ENCODE measurements at regions not wholly inside any gene's neighbourhood (a gene's known extent, or its start where the extent isn't known, plus 50 kb on each side); places are given as distances from the start of the nearest gene placed in this dataset.

DNA sequence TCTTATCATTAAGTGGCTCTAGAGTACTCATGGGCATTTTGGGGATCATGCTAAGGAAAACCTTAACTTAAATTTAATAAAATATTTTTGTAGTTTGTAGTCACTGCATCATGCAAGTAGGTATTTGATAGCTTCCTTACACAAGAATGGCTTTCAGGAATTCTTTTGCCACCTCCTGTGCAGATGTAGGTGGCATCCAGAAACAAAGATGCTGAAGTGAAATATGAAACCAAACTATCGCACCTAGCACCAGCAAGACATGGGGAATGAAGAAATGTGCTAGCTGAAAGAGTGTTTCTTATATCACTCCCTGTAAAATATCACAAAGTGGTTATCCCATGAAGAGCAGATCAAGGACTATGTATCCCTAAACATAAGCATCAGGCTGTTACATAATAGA, 924.5 kb upstream of the PRR20A start:
- no peak for DNase-seq
- Histone ChIP-seq H3K9me3 (no peaks in the 10 kb centered on the region), H3K36me3 (no peaks in the 10 kb centered on the region), H3K4me3 (ENCODE audit: low read depth, low read length) (no peak overlapping the region), H3K27me3 (no peaks in the 10 kb centered on the region), H3K4me1 (no peaks in the 10 kb centered on the region)
- TF ChIP-seq, protein P1, sequence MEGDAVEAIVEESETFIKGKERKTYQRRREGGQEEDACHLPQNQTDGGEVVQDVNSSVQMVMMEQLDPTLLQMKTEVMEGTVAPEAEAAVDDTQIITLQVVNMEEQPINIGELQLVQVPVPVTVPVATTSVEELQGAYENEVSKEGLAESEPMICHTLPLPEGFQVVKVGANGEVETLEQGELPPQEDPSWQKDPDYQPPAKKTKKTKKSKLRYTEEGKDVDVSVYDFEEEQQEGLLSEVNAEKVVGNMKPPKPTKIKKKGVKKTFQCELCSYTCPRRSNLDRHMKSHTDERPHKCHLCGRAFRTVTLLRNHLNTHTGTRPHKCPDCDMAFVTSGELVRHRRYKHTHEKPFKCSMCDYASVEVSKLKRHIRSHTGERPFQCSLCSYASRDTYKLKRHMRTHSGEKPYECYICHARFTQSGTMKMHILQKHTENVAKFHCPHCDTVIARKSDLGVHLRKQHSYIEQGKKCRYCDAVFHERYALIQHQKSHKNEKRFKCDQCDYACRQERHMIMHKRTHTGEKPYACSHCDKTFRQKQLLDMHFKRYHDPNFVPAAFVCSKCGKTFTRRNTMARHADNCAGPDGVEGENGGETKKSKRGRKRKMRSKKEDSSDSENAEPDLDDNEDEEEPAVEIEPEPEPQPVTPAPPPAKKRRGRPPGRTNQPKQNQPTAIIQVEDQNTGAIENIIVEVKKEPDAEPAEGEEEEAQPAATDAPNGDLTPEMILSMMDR (IDR thresholded peaks at IDR 0.05; ENCODE audit: low read depth, low read length), result no peak

DNA sequence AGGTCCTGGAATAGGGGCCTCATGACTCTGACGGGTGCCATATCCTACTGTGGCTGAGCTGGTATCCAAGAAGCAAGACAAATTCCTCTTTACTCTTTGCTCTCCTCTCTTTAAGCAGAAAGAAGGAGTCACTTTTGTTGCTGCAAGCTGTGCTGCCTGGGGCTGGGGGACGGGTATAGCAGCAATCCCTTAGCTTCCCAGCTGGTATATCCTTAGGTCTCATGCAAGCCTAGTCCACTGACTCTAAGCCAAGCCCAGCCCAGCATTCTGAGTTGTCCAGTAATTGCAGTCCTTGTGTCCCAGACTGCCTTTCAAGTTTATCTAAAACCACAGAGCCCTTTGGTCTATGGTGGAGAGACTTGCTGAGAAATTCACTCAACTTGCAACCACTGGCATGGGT, 893.0 kb upstream of the PRR20A start:
- no peak overlapping the region for H3K4me3 ChIP-seq (ENCODE audit: low read depth, low read length)
- H3K4me1 ChIP-seq, result no peaks in the 10 kb centered on the region
- TF ChIP-seq, protein P1 (IDR thresholded peaks at IDR 0.05; ENCODE audit: low read depth, low read length), result no peak
- H3K27me3 ChIP-seq, result no peaks in the 10 kb centered on the region
- H3K36me3 ChIP-seq, result no peaks in the 10 kb centered on the region
- H3K9me3 ChIP-seq, result no peaks in the 10 kb centered on the region
- no peak for DNase-seq

GRCh38 chr13:56271686-56272085, 869.0 kb upstream of the PRR20A start:
- Histone ChIP-seq H3K4me1 (no peaks in the 10 kb centered on the region), H3K9me3 (no peaks in the 10 kb centered on the region), H3K4me3 (ENCODE audit: low read depth, low read length) (no peak overlapping the region), H3K36me3 (no peaks in the 10 kb centered on the region), H3K27me3 (no peaks in the 10 kb centered on the region)
- DNase-seq, result no peak
- TF ChIP-seq, protein P1 (IDR thresholded peaks at IDR 0.05; ENCODE audit: low read depth, low read length), result no peak

GRCh38 chr13:56283262-56283828, 857.4 kb upstream of the PRR20A start:
- no peaks in the 10 kb centered on the region for H3K36me3 ChIP-seq
- no peaks in the 10 kb centered on the region; the same call in none of the 2 replicates for H3K4me1 ChIP-seq
- TF ChIP-seq, protein P1 (IDR thresholded peaks at IDR 0.05; ENCODE audit: low read depth, low read length), result no peak
- H3K9me3 ChIP-seq, result no peaks in the 10 kb centered on the region
- H3K4me3 ChIP-seq (ENCODE audit: low read depth, low read length), result no peak overlapping the region
- no peaks in the 10 kb centered on the region for H3K27me3 ChIP-seq
- DNase-seq, result no peak

- H3K36me3 ChIP-seq, result no peaks in the 10 kb centered on the region
- DNase-seq, result no peak
- no peaks in the 10 kb centered on the region for H3K27me3 ChIP-seq
- no peaks in the 10 kb centered on the region for H3K9me3 ChIP-seq
- TF ChIP-seq, protein P1 (IDR thresholded peaks at IDR 0.05; ENCODE audit: low read depth, low read length), result no peak
- H3K4me3 ChIP-seq (ENCODE audit: low read depth, low read length), result no peak overlapping the region
- H3K4me1 ChIP-seq, result no peaks in the 10 kb centered on the region
Measured at GRCh38 chr13:56299650-56300049, 841.1 kb upstream of the PRR20A start.

GRCh38 chr13:56314765-56315164, 826.0 kb upstream of the PRR20A start:
- Histone ChIP-seq H3K4me3 (ENCODE audit: low read depth, low read length) (no peak overlapping the region), H3K4me1 (peaks cover 7% of the 10 kb centered on the region; the same call in 1 of the 2 replicates), H3K9me3 (no peaks in the 10 kb centered on the region), H3K36me3 (no peaks in the 10 kb centered on the region), H3K27me3 (no peaks in the 10 kb centered on the region)
- DNase-seq, result no peak
- TF ChIP-seq, protein P1 (IDR thresholded peaks at IDR 0.05; ENCODE audit: low read depth, low read length), result no peak
